ENCODE measurements at regions not wholly inside any gene's neighbourhood (a gene's known extent, or its start where the extent isn't known, plus 50 kb on each side); places are given as distances from the start of the nearest gene placed in this dataset.

DNA sequence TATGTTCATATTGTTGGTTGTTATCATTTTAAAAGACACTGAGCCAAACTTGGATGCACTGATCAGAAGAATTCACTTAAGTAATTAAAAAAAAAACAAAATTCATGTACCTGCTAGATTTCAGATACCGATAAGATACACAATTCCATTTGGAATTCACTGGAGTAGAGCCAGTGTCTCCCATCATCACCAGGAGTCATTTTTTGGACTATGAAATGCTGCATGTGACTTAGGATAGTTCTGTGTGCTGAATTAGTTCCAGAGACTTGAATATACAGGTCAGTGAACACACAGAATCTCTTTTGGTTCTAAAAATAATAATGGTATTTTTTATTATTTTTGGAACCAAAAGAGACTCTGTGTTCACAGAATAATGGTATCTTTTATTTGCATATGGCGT, 482.6 kb upstream of the PIK3R1 start:
- TF ChIP-seq, protein P1, sequence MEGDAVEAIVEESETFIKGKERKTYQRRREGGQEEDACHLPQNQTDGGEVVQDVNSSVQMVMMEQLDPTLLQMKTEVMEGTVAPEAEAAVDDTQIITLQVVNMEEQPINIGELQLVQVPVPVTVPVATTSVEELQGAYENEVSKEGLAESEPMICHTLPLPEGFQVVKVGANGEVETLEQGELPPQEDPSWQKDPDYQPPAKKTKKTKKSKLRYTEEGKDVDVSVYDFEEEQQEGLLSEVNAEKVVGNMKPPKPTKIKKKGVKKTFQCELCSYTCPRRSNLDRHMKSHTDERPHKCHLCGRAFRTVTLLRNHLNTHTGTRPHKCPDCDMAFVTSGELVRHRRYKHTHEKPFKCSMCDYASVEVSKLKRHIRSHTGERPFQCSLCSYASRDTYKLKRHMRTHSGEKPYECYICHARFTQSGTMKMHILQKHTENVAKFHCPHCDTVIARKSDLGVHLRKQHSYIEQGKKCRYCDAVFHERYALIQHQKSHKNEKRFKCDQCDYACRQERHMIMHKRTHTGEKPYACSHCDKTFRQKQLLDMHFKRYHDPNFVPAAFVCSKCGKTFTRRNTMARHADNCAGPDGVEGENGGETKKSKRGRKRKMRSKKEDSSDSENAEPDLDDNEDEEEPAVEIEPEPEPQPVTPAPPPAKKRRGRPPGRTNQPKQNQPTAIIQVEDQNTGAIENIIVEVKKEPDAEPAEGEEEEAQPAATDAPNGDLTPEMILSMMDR (IDR thresholded peaks at IDR 0.05) = no peak
- TF ChIP-seq EP300 (IDR thresholded peaks at IDR 0.05) (no peak), POLR2AphosphoS5 (IDR thresholded peaks at IDR 0.05) (no peak), POLR2A (IDR thresholded peaks at IDR 0.05) (no peak)

Data from stomach (tissue), 4 donors.